OCI-LY1 (cell line): ENCODE measurements at regions not wholly inside any gene's neighbourhood (a gene's known extent, or its start where the extent isn't known, plus 50 kb on each side); places are given as distances from the start of the nearest gene placed in this dataset.

Source experiments
- EZH2 ChIP-seq: fragments of 200-600 bp; sonication (generic), shearing (Covaris generic); IDR thresholded peaks from 2 replicates; pipeline ENCODE4 v1.8.0; 2017; ENCODE audit warnings: borderline replicate concordance, mixed run types, mild to moderate bottlenecking, antibody characterized with exemption, low read length, moderate library complexity, mixed read lengths
- TF ChIP-seq, protein P1 (sequence below): fragments of 200-600 bp; sonication (generic), shearing (Covaris generic); IDR thresholded peaks from 2 replicates; pipeline ENCODE4 v1.5.1; 2017; ENCODE audit warnings: mild to moderate bottlenecking, antibody characterized with exemption, low read length, moderate library complexity, mixed read lengths

DNA sequence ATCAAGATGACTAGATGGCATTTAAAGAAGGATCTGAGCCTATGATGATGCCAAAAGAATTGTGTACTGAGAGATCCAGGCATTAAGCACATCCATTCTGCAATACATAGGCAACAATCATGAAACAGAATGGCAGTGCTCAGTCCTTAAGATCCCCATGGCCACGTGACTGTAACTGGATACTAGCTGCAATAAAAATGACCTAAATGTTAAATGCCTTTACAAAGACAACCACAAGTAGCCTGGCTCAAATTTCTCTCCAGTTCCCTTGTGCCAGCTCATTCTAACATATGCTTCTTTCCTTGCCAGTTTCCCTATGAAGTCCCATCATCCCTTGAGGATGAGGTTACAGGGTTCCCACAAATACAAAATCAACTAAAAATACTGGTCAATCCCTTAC, 148.3 kb upstream of the GHR start:
- TF ChIP-seq, protein P1, sequence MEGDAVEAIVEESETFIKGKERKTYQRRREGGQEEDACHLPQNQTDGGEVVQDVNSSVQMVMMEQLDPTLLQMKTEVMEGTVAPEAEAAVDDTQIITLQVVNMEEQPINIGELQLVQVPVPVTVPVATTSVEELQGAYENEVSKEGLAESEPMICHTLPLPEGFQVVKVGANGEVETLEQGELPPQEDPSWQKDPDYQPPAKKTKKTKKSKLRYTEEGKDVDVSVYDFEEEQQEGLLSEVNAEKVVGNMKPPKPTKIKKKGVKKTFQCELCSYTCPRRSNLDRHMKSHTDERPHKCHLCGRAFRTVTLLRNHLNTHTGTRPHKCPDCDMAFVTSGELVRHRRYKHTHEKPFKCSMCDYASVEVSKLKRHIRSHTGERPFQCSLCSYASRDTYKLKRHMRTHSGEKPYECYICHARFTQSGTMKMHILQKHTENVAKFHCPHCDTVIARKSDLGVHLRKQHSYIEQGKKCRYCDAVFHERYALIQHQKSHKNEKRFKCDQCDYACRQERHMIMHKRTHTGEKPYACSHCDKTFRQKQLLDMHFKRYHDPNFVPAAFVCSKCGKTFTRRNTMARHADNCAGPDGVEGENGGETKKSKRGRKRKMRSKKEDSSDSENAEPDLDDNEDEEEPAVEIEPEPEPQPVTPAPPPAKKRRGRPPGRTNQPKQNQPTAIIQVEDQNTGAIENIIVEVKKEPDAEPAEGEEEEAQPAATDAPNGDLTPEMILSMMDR: no peak
- TF ChIP-seq EZH2: no peak
